ENCODE measurements at regions not wholly inside any gene's neighbourhood (a gene's known extent, or its start where the extent isn't known, plus 50 kb on each side); places are given as distances from the start of the nearest gene placed in this dataset.

DNA sequence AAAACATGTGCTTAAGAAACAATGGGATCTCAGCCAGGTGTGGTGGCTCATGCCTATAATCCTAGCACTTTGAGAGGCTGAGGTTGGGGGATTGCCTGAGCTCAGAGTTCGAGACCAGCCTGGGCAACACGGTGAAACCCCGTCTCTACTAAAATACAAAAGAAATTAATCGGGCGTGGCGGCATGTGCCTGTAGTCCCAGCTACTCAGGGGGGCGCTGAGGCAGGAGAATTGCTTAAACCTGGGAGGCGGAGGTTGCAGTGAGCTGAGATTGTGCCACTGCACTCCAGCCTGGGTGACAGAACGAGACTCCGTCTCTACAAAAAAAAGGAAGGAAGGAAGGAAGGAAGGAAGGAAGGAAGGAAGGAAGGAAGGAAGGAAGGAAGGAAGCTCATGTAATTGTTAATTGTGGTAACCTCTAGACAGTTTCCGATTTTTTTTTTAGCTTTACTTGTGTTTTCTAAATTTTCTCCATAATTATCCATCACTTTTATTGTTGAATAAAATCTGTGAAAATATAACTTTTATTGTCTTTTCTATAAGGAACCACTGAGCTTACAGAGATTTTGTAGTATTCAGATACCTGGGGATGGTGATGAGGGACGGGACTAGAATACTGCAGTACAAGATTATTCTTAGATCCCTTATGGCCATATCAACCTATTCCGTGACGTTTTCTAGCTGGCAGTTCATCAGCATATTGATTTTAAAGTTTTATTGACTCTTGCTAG, 506.9 kb downstream of the NR2F2 start:
- ATAC-seq (no peak), FAIRE-seq (no peak), DNase-seq (ENCODE audit: extremely low read depth in 1 of 4, low spot score in 3 of 4) (no peak)
- H2AFZ ChIP-seq (ENCODE audit: low read depth, low read length) = no peak overlapping the region
- ChIA-PET CTCF (ENCODE audit: low intra/inter-chr PET ratio) (no interaction called here), POLR2A (interaction anchor here (1.3 kb wide), 1 partner anchor 19 kb away, joined by 3 read pairs; no protein-coding TSS in a partner anchor)
- H3K4me1 ChIP-seq (replicated peaks in 1 of 2; ENCODE audit: control insufficient read depth in 2 of 2, insufficient read depth in 2 of 2, low read length in 2 of 2) = no peaks in the 10 kb centered on the region
- no peak for TF ChIP-seq ZNF232 (CRISPR knock-in tag; IDR thresholded peaks at IDR 0.05)
- no peak for TF ChIP-seq BACH1 (tag; IDR thresholded peaks at IDR 0.05)
- TF ChIP-seq ZNF764 (CRISPR knock-in tag; IDR thresholded peaks at IDR 0.05; ENCODE audit: low read depth) = no peak
- TF ChIP-seq TRIM24 (IDR thresholded peaks at IDR 0.05) = no peak
- TF ChIP-seq GATA2 (CRISPR knock-in tag; IDR thresholded peaks at IDR 0.05) = no peak
- TF ChIP-seq SAFB2 (IDR thresholded peaks at IDR 0.05; ENCODE audit: borderline replicate concordance, low read depth, low read length, severe bottlenecking) = no peak
- TF ChIP-seq NONO (IDR thresholded peaks at IDR 0.05; ENCODE audit: low read depth in 2 of 2, low read length in 1 of 2) = no peak
- no peak for TF ChIP-seq TAF7 (tag; IDR thresholded peaks at IDR 0.05)
- TF ChIP-seq FUS (optimal IDR thresholded peaks at IDR 0.05; ENCODE audit: low read depth, low read length) = no peak
- no peak for TF ChIP-seq RBM34 (IDR thresholded peaks at IDR 0.05; ENCODE audit: borderline replicate concordance, insufficient read depth, low read length)
- TF ChIP-seq RBBP5 (IDR thresholded peaks at IDR 0.05; ENCODE audit: borderline replicate concordance, insufficient read depth, low read length, poor library complexity, severe bottlenecking) = no peak
- TF ChIP-seq HNRNPH1 (optimal IDR thresholded peaks at IDR 0.05; ENCODE audit: low read depth, low read length) = no peak
- TF ChIP-seq, protein P1, sequence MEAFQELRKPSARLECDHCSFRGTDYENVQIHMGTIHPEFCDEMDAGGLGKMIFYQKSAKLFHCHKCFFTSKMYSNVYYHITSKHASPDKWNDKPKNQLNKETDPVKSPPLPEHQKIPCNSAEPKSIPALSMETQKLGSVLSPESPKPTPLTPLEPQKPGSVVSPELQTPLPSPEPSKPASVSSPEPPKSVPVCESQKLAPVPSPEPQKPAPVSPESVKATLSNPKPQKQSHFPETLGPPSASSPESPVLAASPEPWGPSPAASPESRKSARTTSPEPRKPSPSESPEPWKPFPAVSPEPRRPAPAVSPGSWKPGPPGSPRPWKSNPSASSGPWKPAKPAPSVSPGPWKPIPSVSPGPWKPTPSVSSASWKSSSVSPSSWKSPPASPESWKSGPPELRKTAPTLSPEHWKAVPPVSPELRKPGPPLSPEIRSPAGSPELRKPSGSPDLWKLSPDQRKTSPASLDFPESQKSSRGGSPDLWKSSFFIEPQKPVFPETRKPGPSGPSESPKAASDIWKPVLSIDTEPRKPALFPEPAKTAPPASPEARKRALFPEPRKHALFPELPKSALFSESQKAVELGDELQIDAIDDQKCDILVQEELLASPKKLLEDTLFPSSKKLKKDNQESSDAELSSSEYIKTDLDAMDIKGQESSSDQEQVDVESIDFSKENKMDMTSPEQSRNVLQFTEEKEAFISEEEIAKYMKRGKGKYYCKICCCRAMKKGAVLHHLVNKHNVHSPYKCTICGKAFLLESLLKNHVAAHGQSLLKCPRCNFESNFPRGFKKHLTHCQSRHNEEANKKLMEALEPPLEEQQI (IDR thresholded peaks at IDR 0.05) = no peak
- no peak for TF ChIP-seq U2AF2 (optimal IDR thresholded peaks at IDR 0.05; ENCODE audit: low read depth, low read length)
- TF ChIP-seq TCF3 (CRISPR knock-in tag; IDR thresholded peaks at IDR 0.05) = no peak
- TF ChIP-seq ZNF75A (CRISPR knock-in tag; IDR thresholded peaks at IDR 0.05) = no peak
- TF ChIP-seq HIVEP1 (CRISPR knock-in tag; IDR thresholded peaks at IDR 0.05) = no peak
- TF ChIP-seq NR4A1 (CRISPR knock-in tag; IDR thresholded peaks at IDR 0.05) = no peak
- no peak for TF ChIP-seq NR4A1 (tag; IDR thresholded peaks at IDR 0.05)
- WGBS (ENCODE audit: insufficient coverage, low coverage, missing lambda C conversion rate) = 1% methylated on average over 14 of the region's 14 CpGs
- H3K4me2 ChIP-seq (ENCODE audit: insufficient read depth, low read length) = no peak overlapping the region
- intact Hi-C loops (cut with micrococcal nuclease) = no loop called here
- no peaks in the 10 kb centered on the region; a peak in 1 of 5 replicates for H3K27me3 ChIP-seq (ENCODE audit: control insufficient read depth in 2 of 2, insufficient read depth in 2 of 2, low read length in 2 of 2)
- H3K27ac ChIP-seq (ENCODE audit: extremely low read depth, low read depth, low read length) = no peak overlapping the region
- no peak overlapping the region for H3K4me3 ChIP-seq
- H3K79me2 ChIP-seq (ENCODE audit: control insufficient read depth, insufficient read depth, low read length) = no peaks in the 10 kb centered on the region
- no peaks in the 10 kb centered on the region for H4K20me1 ChIP-seq (replicated peaks; ENCODE audit: control insufficient read depth, insufficient read depth, low read length)
- H3K9me3 ChIP-seq (replicated peaks; ENCODE audit: control insufficient read depth, insufficient read depth, low read depth, low read length) = no peaks in the 10 kb centered on the region
- H3K9me1 ChIP-seq (ENCODE audit: control insufficient read depth, insufficient read depth, low read length) = no peaks in the 10 kb centered on the region
- H3K9ac ChIP-seq (ENCODE audit: insufficient read depth in 1 of 2, low read depth in 2 of 2, low read length in 2 of 2) = no peak overlapping the region
- in situ Hi-C loops (cut with MboI) = no loop called here
- H3K36me3 ChIP-seq (ENCODE audit: control insufficient read depth, insufficient read depth, low read length) = no peaks in the 10 kb centered on the region
- no TSS peak for BruUV-seq (replicated peaks)

Measured in K562 (cell line).